GM21786 (cell line): ENCODE measurements at regions not wholly inside any gene's neighbourhood (a gene's known extent, or its start where the extent isn't known, plus 50 kb on each side); places are given as distances from the start of the nearest gene placed in this dataset.

Experiments used
- ATAC-seq: cut with Tn5 transposase; IDR thresholded peaks from one replicate; pipeline ENCODE4 v1.9.1; 2021; ENCODE audit not compliant: unreplicated experiment

GRCh38 chr1:204736836-204737235 lies 51.3 kb upstream of the LRRN2 start:
- no peak for ATAC-seq

- no peak for ATAC-seq
Observed at GRCh38 chr1:204738506-204738905, 53.0 kb upstream of the LRRN2 start.

GRCh38 chr1:204740354-204740753 lies 54.8 kb upstream of the LRRN2 start:
- ATAC-seq = no peak

- no peak for ATAC-seq
Observed at GRCh38 chr1:204741440-204741839, 55.9 kb upstream of the LRRN2 start.

GRCh38 chr1:204742676-204743251 lies 57.2 kb upstream of the LRRN2 start:
- ATAC-seq = no peak

- ATAC-seq = no peak
Observed at GRCh38 chr1:204744107-204744779, 58.7 kb upstream of the LRRN2 start.

GRCh38 chr1:204746838-204747442 lies 61.4 kb upstream of the LRRN2 start:
- no peak for ATAC-seq

GRCh38 chr1:204751480-204751879 lies 65.9 kb upstream of the LRRN2 start:
- ATAC-seq = no peak

GRCh38 chr1:204751883-204752687 lies 66.5 kb upstream of the LRRN2 start:
- ATAC-seq = no peak

- ATAC-seq = no peak
Observed at GRCh38 chr1:204752688-204753040, 67.1 kb upstream of the LRRN2 start.

GRCh38 chr1:204754821-204755220 lies 69.3 kb upstream of the LRRN2 start:
- ATAC-seq = no peak

GRCh38 chr1:204756349-204756748 lies 70.8 kb upstream of the LRRN2 start:
- ATAC-seq = no peak

GRCh38 chr1:204756811-204757210 lies 71.3 kb upstream of the LRRN2 start:
- no peak for ATAC-seq

- no peak for ATAC-seq
Observed at GRCh38 chr1:204758601-204759000, 73.1 kb upstream of the LRRN2 start.

- ATAC-seq = no peak
Observed at GRCh38 chr1:204760350-204760749, 74.8 kb upstream of the LRRN2 start.

- ATAC-seq = no peak
Observed at GRCh38 chr1:204760757-204761156, 75.2 kb upstream of the LRRN2 start.

GRCh38 chr1:204763773-204764427 lies 78.4 kb upstream of the LRRN2 start:
- ATAC-seq = no peak

- no peak for ATAC-seq
Observed at GRCh38 chr1:204769997-204770396, 84.5 kb upstream of the LRRN2 start.

GRCh38 chr1:204771358-204771757 lies 85.8 kb upstream of the LRRN2 start:
- ATAC-seq = no peak

- ATAC-seq = no peak
Observed at GRCh38 chr1:204773246-204773645, 87.7 kb upstream of the LRRN2 start.

- no peak for ATAC-seq
Observed at GRCh38 chr1:204775546-204775945, 90.0 kb upstream of the LRRN2 start.
